ENCODE measurements at regions not wholly inside any gene's neighbourhood (a gene's known extent, or its start where the extent isn't known, plus 50 kb on each side); places are given as distances from the start of the nearest gene placed in this dataset.
"Not testable (repeated sequence)": the region's sequence is repeated elsewhere in the genome, so short reads cannot be mapped to it uniquely, and the experiment has no call there.

DNA sequence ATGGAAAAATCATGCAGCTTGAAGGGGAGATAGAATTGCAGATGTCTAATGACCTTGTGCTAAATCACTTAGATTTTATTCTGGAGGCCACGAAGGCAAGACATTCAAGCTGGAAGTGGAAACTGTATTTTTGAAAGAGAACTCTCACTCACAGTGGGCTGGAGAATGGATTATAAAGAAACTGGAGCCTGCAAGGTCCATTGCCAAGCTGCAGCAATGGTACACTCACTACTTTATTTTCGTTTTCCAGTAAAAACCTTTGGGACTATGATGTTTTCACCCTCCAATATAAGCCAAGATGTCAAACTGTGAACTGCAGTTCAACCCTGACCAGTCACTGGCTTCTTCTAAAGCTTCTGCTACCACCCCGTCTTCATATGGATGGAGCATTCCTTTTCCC, 62.0 kb downstream of the SKIDA1 start:
- DNase-seq (ENCODE audit: low spot score) = no peak

- DNase-seq (ENCODE audit: low spot score) = no peak
Measured at GRCh38 chr10:21458126-21458871, 67.2 kb downstream of the SKIDA1 start.

GRCh38 chr10:21456160-21456559, 69.3 kb downstream of the SKIDA1 start:
- DNase-seq (ENCODE audit: low spot score) = peak; percentile 71

DNA sequence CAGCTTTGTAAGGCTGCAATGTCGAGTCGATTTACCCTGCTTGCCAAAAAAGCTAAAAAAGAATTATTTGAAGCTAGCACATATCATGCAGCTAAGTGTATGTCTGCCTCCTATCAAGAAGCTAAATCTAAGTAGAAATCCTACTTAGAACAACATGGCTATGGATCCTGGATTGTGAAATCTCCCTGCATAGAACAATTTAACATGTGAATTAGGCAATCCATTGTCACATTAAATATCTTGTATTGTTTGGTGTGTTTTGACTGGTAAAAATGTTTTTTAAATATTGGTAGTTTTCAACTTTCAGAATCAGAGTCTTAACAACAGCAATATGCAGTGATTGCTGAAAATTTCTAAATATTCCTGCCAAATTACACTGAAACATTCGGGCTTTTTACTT, 73.3 kb downstream of the SKIDA1 start:
- no peak for DNase-seq (ENCODE audit: low spot score)

DNA sequence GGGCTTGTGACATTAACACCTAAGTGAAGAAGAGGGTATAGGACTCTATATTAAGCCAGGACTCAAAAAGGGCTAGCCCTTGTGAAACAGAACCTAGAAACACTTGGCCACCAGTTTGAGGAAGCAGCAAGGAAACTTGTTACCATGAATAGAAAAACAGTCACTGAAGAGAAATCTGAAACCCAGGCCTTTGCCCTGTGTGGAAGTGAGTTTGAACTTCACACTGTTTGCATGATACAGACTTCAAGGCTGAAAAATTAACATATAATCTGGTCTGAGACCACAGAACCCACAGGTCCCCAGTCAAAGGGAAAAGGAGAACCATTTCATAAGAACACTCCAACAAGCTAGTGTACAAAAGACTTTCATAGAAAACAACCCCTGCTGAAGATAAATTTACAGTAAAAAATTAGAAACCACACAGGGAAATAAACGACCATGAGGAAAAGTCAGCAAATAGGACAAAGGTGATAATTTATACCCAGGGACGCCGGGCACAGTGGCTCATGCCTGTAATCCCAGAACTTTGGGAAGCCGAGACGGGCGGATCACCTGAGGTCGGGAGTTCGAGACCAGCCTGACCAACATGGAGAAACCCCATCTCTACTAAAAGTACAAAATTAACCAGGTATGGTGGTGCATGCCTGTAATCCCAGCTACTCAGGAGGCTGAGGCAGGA, 76.1 kb downstream of the SKIDA1 start:
- no peak for DNase-seq (ENCODE audit: low spot score)

GRCh38 chr10:21445163-21445562, 80.3 kb downstream of the SKIDA1 start:
- DNase-seq (ENCODE audit: low spot score) = no peak

DNA sequence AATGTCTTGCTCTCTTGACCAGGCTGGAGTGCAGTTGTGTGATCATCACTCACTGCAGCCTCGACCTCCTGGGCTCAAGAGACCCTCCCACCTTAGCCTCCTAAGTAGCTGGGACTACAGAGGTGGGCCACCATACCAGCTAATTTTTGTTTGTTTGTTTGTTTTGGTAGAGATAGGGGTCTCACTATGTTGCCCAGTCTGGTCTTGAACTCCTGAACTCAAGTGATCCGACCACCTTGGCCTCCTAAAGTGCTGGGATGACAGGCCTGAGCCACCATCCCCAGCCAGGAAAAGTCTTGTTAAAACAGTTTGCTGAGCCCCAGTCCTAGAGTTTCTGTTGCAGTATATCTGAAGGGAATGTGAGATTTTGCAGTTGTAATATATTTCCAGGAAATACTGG, 83.9 kb downstream of the SKIDA1 start:
- no peak for DNase-seq (ENCODE audit: low spot score)

GRCh38 chr10:21438914-21439313, 86.6 kb downstream of the SKIDA1 start:
- DNase-seq (ENCODE audit: low spot score) = peak; percentile 33

DNA sequence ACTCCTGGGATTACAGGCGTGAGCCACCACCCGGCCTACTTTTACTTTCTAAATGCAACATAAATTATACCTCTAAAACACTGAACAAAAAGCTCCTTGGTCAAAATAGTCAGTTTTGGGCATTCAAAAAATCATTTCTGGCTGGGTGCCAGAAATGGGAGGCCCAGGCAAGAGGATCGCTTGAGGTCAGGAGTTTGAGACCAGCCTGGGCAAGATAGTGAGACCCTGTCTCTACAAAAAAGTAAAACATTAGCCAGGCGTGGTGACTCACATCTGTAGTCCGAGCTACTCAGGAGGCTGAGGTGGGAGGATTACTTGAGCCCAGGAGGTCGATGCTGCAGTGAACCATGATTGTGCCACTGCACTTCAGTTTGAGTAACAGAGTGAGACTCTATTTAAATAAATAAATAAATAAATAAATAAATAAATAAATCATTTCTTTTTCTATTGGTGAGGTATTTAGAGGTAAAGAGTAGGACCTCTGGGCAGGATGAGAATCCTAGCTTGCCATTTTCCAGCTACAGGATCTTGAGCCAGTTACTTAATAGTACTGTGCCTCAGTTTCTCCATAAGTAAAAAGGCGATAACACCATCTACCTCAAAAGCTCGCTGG, 87.6 kb downstream of the SKIDA1 start:
- peak; percentile 39 for DNase-seq (ENCODE audit: low spot score)

GRCh38 chr10:21432266-21432665, 93.2 kb downstream of the SKIDA1 start:
- no peak for DNase-seq (ENCODE audit: low spot score)

GRCh38 chr10:21431799-21432198, 93.7 kb downstream of the SKIDA1 start:
- no peak for DNase-seq (ENCODE audit: low spot score)

DNA sequence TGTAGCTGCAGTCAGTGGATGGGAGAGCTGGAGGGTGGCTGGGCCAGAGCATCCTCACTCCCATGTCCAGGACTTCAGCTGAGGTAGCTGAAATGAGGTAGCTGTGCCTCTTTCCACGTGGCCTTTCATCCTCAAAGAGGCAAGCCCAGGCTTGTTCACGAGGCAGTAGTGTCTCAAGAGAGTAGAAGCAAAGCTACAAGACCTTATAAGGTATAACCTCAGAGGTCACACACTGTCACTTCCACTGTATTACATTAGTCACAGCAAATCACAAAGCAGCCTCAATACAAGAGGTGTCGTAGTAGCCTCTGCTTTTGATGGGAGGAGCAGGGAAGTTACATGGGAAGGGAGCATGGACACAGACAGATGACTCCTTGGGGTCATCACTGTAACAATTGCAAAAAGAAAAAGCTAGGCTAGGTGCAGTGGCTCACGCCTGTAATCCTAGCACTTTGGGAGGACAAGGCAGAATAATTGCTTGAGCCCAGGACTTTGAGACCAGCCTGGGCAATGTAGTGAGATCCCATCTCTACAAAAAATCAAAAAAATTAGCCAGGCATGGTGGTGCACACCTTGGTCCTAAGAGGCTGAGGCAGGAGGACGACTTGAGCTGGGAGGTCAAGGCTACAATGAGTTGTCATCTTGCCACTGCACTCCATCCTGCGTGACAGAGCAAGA, 97.5 kb downstream of the SKIDA1 start:
- no peak for DNase-seq (ENCODE audit: low spot score)

DNA sequence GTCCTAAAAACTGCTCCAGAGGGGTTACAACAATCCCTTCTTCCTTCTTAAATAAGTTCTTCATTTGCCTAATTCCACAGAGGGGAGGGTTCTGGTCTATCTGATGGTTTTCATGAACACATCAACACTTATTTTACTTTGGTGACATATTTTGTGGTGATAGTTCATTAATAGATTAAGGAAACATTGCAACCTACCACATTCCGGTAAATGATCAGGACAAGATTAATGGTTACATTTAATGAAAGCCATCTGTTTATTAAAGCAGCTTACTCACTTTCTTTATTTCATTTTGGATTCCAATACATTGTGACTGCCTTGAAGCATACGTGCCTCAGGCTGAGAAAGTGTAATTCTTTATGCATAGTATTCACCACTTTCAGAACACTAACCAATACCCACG, 101.0 kb downstream of the SKIDA1 start:
- DNase-seq (ENCODE audit: low spot score) = no peak

DNA sequence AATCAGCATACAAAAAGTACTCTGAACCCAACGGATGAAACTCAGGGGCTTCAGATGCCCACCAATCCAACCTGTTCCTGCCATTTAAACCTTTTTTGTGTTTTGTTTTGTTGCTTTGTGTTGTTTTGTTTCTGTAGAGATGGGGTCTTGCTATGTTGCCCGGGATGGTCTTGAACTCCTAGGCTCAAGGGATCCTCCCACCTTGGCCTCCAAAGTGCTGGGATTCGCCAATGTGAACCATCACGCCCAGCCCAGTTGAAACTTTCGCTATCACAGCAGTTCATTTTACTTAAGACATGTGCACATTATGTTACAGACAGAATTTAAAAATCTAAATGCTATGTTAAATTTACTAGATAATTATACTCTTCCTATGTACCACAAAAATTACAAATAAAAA, 101.6 kb downstream of the SKIDA1 start:
- no peak for DNase-seq (ENCODE audit: low spot score)

DNA sequence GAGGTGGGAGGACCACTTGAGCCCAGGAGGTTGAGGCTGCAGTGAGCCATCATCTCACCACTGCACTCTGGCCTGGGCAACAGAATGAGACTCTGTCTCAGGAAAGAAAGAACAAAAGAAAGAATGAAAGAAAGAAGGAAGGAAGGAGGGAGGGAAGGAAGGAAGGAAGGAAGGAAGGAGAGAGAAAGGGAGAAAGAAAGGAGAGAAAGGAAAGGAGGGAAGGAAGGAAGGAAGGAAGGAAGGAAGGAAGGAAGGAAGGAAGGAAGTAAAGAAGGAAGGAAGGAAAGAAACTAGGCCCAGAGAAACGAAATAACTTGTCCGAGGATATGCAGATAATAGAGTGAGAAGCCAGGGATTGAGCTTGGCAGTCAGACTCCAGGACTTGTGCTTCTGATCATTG, 102.1 kb downstream of the SKIDA1 start:
- DNase-seq (ENCODE audit: low spot score) = no peak

DNA sequence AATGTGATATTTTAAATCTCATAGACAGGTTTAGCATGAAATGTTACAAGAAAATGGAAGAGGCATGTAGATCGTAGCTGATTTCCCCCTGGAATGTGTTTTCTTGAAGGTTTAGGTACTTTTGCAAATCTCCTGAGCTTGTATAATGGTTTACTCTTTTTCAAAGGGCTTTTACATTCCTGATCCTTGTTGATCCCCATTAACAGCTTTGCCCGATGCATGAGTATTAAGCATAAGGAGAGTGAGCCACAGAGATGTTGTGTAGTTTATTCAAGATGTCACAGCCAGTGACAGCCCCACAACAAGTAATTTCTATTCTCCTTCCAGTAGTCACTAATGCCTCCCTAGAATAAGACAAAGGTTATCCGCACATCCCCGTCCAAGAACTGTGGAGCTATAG, 103.7 kb downstream of the SKIDA1 start:
- no peak for DNase-seq (ENCODE audit: low spot score)

DNA sequence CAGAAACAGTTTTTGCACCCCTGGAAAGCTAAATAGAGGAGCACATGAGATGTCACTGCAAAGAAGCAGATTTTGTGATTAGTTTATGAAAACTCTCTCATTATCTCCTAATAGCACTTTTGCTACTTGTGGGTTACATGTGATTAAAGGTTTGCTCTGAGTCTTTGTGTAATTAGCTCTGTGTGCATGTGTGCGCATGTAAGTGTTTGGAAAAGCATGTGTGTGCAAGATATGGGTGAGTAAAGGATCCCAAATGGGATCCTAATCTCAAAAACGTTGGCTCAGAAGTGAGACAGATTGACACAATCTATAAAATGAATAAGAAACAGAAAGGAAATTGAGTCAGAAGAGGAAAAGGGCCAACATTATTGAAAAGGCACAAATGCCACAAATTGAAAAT, 104.5 kb downstream of the SKIDA1 start:
- DNase-seq (ENCODE audit: low spot score) = no peak

- DNase-seq (ENCODE audit: low spot score) = not testable (repeated sequence)
Measured at GRCh38 chr10:21418981-21419576, 106.4 kb downstream of the SKIDA1 start.

GRCh38 chr10:21417172-21417712, 108.2 kb downstream of the SKIDA1 start:
- DNase-seq (ENCODE audit: low spot score) = no peak

DNA sequence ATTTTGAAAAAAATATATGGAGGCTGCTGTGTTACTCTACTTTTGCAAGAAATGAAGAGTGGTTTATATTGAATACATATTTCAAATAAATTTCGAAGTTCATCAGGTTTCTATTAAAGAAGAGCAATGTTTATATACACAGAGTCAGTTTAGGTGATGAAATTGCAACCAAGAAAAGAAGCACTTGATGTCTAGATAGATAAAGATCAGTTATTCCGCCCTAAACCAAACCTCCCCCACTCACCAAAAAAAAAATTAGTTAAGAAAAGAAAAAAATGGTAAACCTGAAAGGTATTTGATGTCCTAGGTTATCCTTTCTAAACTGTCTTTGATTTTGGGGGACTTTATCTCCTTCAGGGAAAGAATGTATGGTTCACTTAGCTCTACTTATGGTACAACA, 111.8 kb downstream of the SKIDA1 start:
- DNase-seq (ENCODE audit: low spot score) = no peak

GRCh38 chr10:21413268-21413667, 112.2 kb downstream of the SKIDA1 start:
- DNase-seq (ENCODE audit: low spot score) = no peak
